ENCODE measurements at regions not wholly inside any gene's neighbourhood (a gene's known extent, or its start where the extent isn't known, plus 50 kb on each side); places are given as distances from the start of the nearest gene placed in this dataset.

GRCh38 chr5:83839256-83839655 is 118.6 kb upstream of the HAPLN1 start:
- 67 to 73% methylated on average over 2 of the region's 2 CpGs for WGBS, 2 donors
- H3K36me3 ChIP-seq, result no peaks in the 10 kb centered on the region
- no peaks in the 10 kb centered on the region for H3K27me3 ChIP-seq
- no peak overlapping the region for H3K4me3 ChIP-seq
- H3K4me1 ChIP-seq, result no peaks in the 10 kb centered on the region
- TF ChIP-seq CTCF (IDR thresholded peaks at IDR 0.05), result no peak
- H3K27ac ChIP-seq, result no peak overlapping the region
- DNase-seq, result no peak
- intact Hi-C loops (cut with DNase I), result no loop called here
- H3K9me3 ChIP-seq, result no peaks in the 10 kb centered on the region
- no peak for ATAC-seq

- Histone ChIP-seq H3K4me1 (no peaks in the 10 kb centered on the region), H3K4me3 (no peak overlapping the region), H3K27me3 (no peaks in the 10 kb centered on the region), H3K9me3 (no peaks in the 10 kb centered on the region), H3K27ac (no peak overlapping the region), H3K36me3 (no peaks in the 10 kb centered on the region)
- no peak for ATAC-seq
- TF ChIP-seq CTCF (IDR thresholded peaks at IDR 0.05), result no peak
- no peak for DNase-seq
- intact Hi-C loops (cut with DNase I), result no loop called here
- WGBS, 2 donors, result 77 to 84% methylated on average over 4 of the region's 4 CpGs
These were observed 116.7 kb upstream of the HAPLN1 start for GRCh38 chr5:83837265-83837907.

GRCh38 chr5:83834306-83834705 is 113.7 kb upstream of the HAPLN1 start:
- Histone ChIP-seq H3K36me3 (no peaks in the 10 kb centered on the region), H3K27me3 (no peaks in the 10 kb centered on the region), H3K4me1 (no peaks in the 10 kb centered on the region), H3K4me3 (no peak overlapping the region), H3K27ac (no peak overlapping the region), H3K9me3 (peaks cover 0 to 4% (median 0%) of the 10 kb centered on the region in 11 donors)
- intact Hi-C loops (cut with DNase I), result no loop called here
- ATAC-seq (no peak), DNase-seq (no peak)
- 92 to 95% methylated on average over 5 of the region's 5 CpGs for WGBS, 2 donors
- no peak for TF ChIP-seq CTCF (IDR thresholded peaks at IDR 0.05)

GRCh38 chr5:83831834-83832233 is 111.2 kb upstream of the HAPLN1 start:
- no peak for ATAC-seq
- Histone ChIP-seq H3K27ac (no peak overlapping the region), H3K4me1 (peaks cover 0 to 8% (median 0%) of the 10 kb centered on the region in 9 donors), H3K27me3 (no peaks in the 10 kb centered on the region), H3K4me3 (no peak overlapping the region), H3K9me3 (peaks cover 0 to 4% (median 0%) of the 10 kb centered on the region in 11 donors), H3K36me3 (no peaks in the 10 kb centered on the region)
- intact Hi-C loops (cut with DNase I), result no loop called here
- no peak for TF ChIP-seq CTCF (IDR thresholded peaks at IDR 0.05)
- no peak for DNase-seq
- WGBS, 2 donors, result 89 to 91% methylated on average over 1 of the region's 1 CpG

Measured in heart right ventricle (tissue), 16 donors.